HepG2 (cell line): ENCODE measurements at regions not wholly inside any gene's neighbourhood (a gene's known extent, or its start where the extent isn't known, plus 50 kb on each side); places are given as distances from the start of the nearest gene placed in this dataset.

ENCODE experiments used
- BCLAF1 ChIP-seq: fragments of 450-650 bp; IDR thresholded peaks from 2 replicates; pipeline ENCODE4 v1.6.1; 2017; ENCODE audit warnings: mild to moderate bottlenecking
- GZF1 ChIP-seq: sonication (generic); formaldehyde crosslinking; IDR thresholded peaks from 2 replicates; pipeline ENCODE4 v1.5.1; 2020; ENCODE audit warnings: mild to moderate bottlenecking, missing genetic modification reagents
- MTA1 ChIP-seq: sonication (generic); formaldehyde crosslinking; IDR thresholded peaks from 2 replicates; pipeline ENCODE4 v1.4.0; 2020; ENCODE audit warnings: missing genetic modification reagents, mild to moderate bottlenecking, borderline replicate concordance
- PAWR ChIP-seq: sonication (generic); formaldehyde crosslinking; IDR thresholded peaks from 2 replicates; pipeline ENCODE4 v1.4.0; 2020; ENCODE audit warnings: missing genetic modification reagents, mild to moderate bottlenecking, borderline replicate concordance
- PPARG ChIP-seq: conservative IDR thresholded peaks from 2 replicates; pipeline ENCODE4 v1.6.1; 2016; ENCODE audit warnings: missing biosample characterization, missing genetic modification reagents
- SMARCC2 ChIP-seq: fragments of 450-650 bp; IDR thresholded peaks from 2 replicates; pipeline ENCODE4 v1.6.1; 2017; ENCODE audit warnings: antibody characterized with exemption, mild to moderate bottlenecking
- SP5 ChIP-seq: IDR thresholded peaks from 2 replicates; pipeline ENCODE4 v1.6.1; 2016; ENCODE audit warnings: low read depth, borderline replicate concordance
- ZBTB26 ChIP-seq: IDR thresholded peaks from 2 replicates; pipeline ENCODE4 v1.6.1; 2016; ENCODE audit warnings: missing compliant biosample characterization, missing genetic modification reagents, borderline replicate concordance
- ZNF619 ChIP-seq: sonication (generic); formaldehyde crosslinking; IDR thresholded peaks from 2 replicates; pipeline ENCODE4 v1.4.0; 2020; ENCODE audit warnings: mild to moderate bottlenecking, missing genetic modification reagents
- ZNF780A ChIP-seq: sonication (generic); formaldehyde crosslinking; IDR thresholded peaks from 2 replicates; pipeline ENCODE4 v1.8.0; 2022; ENCODE audit warnings: mild to moderate bottlenecking, missing genetic modification reagents, moderate library complexity
- ZNF841 ChIP-seq: sonication (generic); formaldehyde crosslinking; IDR thresholded peaks from 2 replicates; pipeline ENCODE4 v1.8.1; 2023; ENCODE audit warnings: missing genetic modification reagents, borderline replicate concordance
- TF ChIP-seq, protein P1 (sequence below): sonication (generic); formaldehyde crosslinking; IDR thresholded peaks from 2 replicates; pipeline ENCODE4 v1.4.0; 2020; ENCODE audit warnings: missing genetic modification reagents

DNA sequence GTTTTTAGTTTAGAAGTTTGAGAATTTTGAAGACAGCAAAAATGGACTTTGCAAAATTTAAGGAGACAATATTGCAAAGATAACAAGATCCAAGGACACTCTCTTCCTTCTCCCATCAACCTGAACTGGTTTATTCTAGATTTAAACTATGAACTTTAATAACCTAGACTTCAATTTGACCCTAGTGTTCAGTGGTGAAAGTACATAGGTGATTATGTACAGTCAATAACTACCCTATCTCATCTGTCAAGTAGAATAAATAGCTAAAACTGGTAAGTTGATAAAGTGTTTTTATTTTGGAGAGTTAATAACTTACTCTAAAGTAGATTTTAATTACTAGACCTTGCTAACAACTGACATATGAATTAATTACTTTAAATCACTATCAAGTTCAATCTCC is 52.9 kb upstream of the NFE2L2 start (continued):
- no peak for TF ChIP-seq BCLAF1
- TF ChIP-seq GZF1 = no peak
- no peak for TF ChIP-seq PPARG
- TF ChIP-seq ZNF619 (CRISPR knock-in tag) = no peak
- TF ChIP-seq ZBTB26 (CRISPR knock-in tag) = no peak
- TF ChIP-seq MTA1 (CRISPR knock-in tag) = no peak
- no peak for TF ChIP-seq PAWR (CRISPR knock-in tag)
- TF ChIP-seq ZNF780A (CRISPR knock-in tag) = no peak
- TF ChIP-seq SMARCC2 = no peak
- no peak for TF ChIP-seq ZNF841 (CRISPR knock-in tag)
- no peak for TF ChIP-seq SP5 (CRISPR knock-in tag)
- TF ChIP-seq, protein P1, sequence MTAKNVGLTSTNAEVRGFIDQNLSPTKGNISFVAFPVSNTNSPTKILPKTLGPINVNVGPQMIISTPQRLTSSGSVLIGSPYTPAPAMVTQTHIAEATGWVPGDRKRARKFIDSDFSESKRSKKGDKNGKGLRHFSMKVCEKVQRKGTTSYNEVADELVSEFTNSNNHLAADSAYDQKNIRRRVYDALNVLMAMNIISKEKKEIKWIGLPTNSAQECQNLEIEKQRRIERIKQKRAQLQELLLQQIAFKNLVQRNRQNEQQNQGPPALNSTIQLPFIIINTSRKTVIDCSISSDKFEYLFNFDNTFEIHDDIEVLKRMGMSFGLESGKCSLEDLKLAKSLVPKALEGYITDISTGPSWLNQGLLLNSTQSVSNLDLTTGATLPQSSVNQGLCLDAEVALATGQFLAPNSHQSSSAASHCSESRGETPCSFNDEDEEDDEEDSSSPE (CRISPR knock-in tag) = no peak
